Immature natural killer cell (primary cell): ENCODE measurements at regions not wholly inside any gene's neighbourhood (a gene's known extent, or its start where the extent isn't known, plus 50 kb on each side); places are given as distances from the start of the nearest gene placed in this dataset.
A peak's percentile ranks its signal among the peaks of the same experiment; 100 is the strongest.

Source experiments
- DNase-seq, 3 donors: peaks; one replicate each; pipeline ENCODE4 v3.0.0; 2022; ENCODE audit warnings: mixed read lengths in 1 of 3
- H3K27ac Mint-ChIP-seq, 6 donors: one replicate each; pipeline ENCODE4 v1.8.0; 2020; ENCODE audit warnings: mixed read lengths in 6 of 6, mild to moderate bottlenecking in 5 of 6, inconsistent platforms in 4 of 6, moderate library complexity in 3 of 6
- H3K27me3 Mint-ChIP-seq, 3 donors: one replicate each; pipeline ENCODE4 v1.8.0; 2020 to 2021; ENCODE audit warnings: low read depth in 3 of 3, mild to moderate bottlenecking in 3 of 3, mixed read lengths in 3 of 3, moderate library complexity in 3 of 3, inconsistent platforms in 1 of 3
- H3K36me3 Mint-ChIP-seq, 3 donors: one replicate each; pipeline ENCODE4 v1.8.0; 2020; ENCODE audit warnings: mixed read lengths in 3 of 3, inconsistent platforms in 2 of 3, mild to moderate bottlenecking in 2 of 3
- H3K4me1 Mint-ChIP-seq, 2 donors: one replicate each; pipeline ENCODE4 v1.8.0; 2020; ENCODE audit warnings: inconsistent platforms in 2 of 2, mild to moderate bottlenecking in 2 of 2, mixed read lengths in 2 of 2, moderate library complexity in 1 of 2
- H3K4me3 Mint-ChIP-seq, 5 donors: one replicate each; pipeline ENCODE4 v1.8.0; 2020; ENCODE audit warnings: mild to moderate bottlenecking in 5 of 5, mixed read lengths in 5 of 5, inconsistent platforms in 3 of 5, moderate library complexity in 3 of 5
- H3K9me3 Mint-ChIP-seq, 6 donors: one replicate each; pipeline ENCODE4 v1.8.0; 2020; ENCODE audit warnings: mild to moderate bottlenecking in 6 of 6, mixed read lengths in 6 of 6, inconsistent platforms in 4 of 6, moderate library complexity in 3 of 6

DNA sequence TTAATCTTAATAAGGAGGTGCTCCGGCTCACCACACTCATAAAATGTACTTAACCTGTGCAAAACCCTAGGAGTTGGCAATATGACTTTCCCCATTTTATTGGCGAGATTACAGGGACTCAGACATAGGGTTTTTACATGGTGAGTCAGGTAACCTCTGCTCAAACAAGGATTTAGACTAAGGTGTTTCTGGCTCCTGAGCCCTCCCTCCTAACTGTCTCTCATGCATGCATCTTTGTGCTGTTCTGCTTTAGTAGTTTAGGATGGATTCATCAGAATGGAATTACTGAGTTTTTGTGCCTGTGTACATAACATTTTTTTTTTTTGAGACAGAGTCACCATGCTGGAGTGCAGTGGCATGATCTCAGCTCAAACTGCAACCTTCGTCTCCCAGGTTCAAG is 993.3 kb upstream of the TMEM132C start:
- no peak for DNase-seq
- Mint-ChIP-seq H3K9me3 (peaks cover 0 to 3% (median 0%) of the 10 kb centered on the region in 6 donors), H3K27me3 (peaks cover 0 to 8% (median 2%) of the 10 kb centered on the region in 3 donors), H3K4me3 (no peak overlapping the region), H3K27ac (no peak overlapping the region), H3K36me3 (no peaks in the 10 kb centered on the region), H3K4me1 (no peaks in the 10 kb centered on the region)

DNA sequence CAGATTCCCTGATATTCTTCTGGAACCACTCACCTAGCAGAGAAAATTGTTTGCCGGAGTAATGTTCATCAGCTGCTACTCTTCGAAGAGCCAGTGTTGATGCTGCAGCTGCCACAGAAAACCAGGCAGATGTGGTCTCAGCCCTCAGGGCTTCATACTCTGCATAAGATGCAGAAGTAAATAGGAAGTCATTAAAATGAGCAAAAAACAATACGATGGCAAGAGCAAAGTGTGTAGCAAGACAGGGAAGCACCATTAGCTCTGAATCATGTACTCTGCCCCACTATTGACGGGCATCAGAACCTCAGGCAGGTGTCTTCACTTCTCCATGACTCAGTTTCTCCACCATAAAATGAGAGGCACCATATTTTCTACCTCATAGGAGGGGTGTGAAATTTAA is 991.6 kb upstream of the TMEM132C start:
- no peak overlapping the region for H3K4me3 Mint-ChIP-seq
- peaks cover 0 to 3% (median 0%) of the 10 kb centered on the region in 6 donors for H3K9me3 Mint-ChIP-seq
- H3K27me3 Mint-ChIP-seq: peaks cover 2 to 6% (median 3%) of the 10 kb centered on the region in 3 donors
- no peaks in the 10 kb centered on the region for H3K4me1 Mint-ChIP-seq
- no peaks in the 10 kb centered on the region for H3K36me3 Mint-ChIP-seq
- no peak for DNase-seq
- no peak overlapping the region for H3K27ac Mint-ChIP-seq

DNA sequence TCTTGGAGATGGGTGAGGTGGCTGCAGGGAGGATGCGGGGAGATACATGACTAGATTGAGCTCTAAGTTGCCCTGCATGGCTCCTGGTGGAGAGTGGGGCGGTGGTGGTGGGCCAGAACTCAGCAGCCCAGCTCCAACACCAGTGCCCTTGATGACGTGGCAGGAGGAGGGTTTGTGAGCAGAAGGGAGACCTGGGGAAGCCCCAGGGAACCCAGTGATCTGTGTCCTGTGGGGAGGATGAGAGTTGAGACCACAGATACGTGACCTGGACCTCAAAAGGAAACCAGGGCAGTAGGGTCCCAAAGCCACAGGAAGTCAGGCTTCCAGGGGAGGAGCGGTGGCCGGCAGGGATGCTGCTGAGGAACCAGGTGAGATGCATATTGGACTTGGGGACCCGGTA is 989.1 kb upstream of the TMEM132C start:
- Mint-ChIP-seq H3K4me3 (no peak overlapping the region), H3K27ac (peak overlapping the region in 1 of 6 donors; percentile 25), H3K9me3 (peaks cover 0 to 3% (median 0%) of the 10 kb centered on the region in 6 donors), H3K27me3 (peaks cover 2 to 3% (median 3%) of the 10 kb centered on the region in 3 donors), H3K4me1 (no peaks in the 10 kb centered on the region), H3K36me3 (no peaks in the 10 kb centered on the region)
- no peak for DNase-seq

DNA sequence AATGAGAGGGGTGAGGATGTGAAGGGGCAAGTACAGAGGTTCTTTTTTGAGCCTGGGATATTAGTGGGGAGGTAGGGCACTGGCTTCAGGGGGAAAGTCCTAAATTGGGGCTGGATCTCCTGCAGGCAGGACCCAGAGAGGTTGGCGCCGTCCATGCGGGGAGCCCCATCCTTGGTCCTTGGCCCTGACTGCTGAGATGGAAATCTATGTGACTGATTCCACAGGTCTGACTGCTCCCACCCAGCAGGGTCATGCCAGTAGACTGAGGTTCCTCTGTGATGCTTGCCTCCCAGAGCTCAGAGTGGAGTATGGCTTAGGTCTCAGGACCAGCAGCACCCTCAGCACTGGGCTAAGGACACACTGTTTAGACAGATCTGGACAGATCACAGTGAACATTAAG is 988.6 kb upstream of the TMEM132C start:
- Mint-ChIP-seq H3K4me1 (no peaks in the 10 kb centered on the region), H3K27ac (no peak overlapping the region), H3K9me3 (peaks cover 0 to 3% (median 0%) of the 10 kb centered on the region in 6 donors), H3K27me3 (peaks cover 2 to 3% (median 3%) of the 10 kb centered on the region in 3 donors), H3K4me3 (no peak overlapping the region), H3K36me3 (no peaks in the 10 kb centered on the region)
- DNase-seq: no peak

DNA sequence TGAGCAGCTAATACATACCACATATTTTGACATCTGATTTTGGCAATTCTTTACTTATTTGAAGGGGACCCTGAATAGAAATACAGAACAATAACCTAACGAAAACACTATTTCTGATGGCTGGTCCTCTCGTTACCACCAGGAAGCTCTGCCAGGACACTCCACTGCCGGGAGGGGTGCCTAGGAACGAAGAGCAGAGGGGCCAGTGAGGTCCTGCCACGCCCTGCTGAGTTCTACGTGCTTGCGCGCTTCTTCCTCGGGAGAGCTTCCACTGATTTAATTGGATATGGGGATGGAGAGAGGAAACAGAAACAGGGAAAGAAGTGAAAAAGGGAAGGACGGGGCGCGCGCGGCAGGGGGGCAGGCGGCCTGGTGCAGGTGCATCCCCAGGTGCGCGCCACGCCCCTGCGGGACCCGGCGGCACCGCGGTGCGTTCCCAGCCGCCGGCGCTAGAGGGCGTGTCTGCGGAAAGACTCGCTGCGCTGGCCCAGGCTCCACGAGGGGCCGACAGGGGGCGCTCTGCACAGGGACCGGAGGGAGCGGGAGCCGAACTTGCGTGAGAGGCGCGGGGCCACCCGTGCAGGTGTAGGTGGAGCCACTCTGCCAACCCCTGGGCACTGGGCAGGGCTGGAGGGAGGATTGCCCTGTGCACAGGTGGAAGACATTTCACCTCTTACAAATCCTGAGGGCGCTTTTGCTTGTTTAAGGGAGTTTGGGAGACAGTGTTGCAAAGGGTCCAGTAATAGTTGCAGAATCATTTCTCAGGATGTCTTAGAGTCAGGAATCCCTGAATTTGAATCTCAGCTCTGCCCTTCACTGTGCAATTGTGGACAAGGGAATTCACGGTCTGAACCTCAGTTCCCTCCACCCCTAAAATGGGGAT is 986.3 kb upstream of the TMEM132C start:
- DNase-seq: peak; percentile 6 to 35 (median 30)
- Mint-ChIP-seq H3K36me3 (no peaks in the 10 kb centered on the region), H3K4me1 (no peaks in the 10 kb centered on the region), H3K27ac (no peak overlapping the region), H3K4me3 (no peak overlapping the region), H3K27me3 (peaks cover 2 to 3% (median 3%) of the 10 kb centered on the region in 3 donors), H3K9me3 (peaks cover 0 to 3% (median 0%) of the 10 kb centered on the region in 6 donors)

DNA sequence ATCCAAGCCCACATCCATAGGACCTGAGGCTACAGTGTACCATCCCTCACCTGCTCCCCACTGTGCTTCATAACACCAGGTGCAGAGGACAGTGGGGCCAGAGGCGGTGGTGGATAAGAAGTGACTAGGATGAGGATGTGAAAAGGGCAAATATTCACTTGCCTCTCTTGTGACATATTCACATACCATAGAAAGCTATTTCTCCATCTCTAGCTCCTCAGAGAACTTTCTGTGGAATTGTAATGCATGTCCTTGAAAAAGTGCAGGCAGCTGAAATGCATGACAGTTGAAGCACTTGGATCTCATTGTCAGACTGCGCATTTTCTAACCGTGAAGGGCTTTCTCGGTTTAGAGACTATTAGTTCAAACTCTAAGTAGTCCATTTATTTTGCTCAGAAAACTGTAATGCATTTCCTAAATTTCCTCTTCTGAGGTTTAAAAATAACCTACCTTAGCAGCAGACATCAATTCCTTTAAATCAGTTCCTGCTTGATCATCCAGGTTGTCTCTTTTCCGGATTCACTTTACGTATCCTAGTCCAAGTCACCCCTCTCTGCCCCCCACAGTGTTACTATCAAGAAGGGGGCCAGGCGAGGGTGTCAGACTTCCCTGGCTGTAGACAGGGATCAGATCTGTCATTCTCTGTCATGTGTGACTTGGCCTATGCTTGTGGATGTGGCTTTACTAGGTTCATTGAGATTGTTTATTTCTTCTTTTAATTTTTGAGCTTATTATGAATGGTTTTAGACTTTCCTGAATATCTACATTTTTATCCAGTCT is 984.0 kb upstream of the TMEM132C start:
- H3K9me3 Mint-ChIP-seq: peaks cover 0 to 3% (median 0%) of the 10 kb centered on the region in 6 donors
- DNase-seq: no peak
- peaks cover 0 to 3% (median 0%) of the 10 kb centered on the region in 3 donors for H3K27me3 Mint-ChIP-seq
- no peak overlapping the region for H3K4me3 Mint-ChIP-seq
- no peaks in the 10 kb centered on the region for H3K36me3 Mint-ChIP-seq
- no peak overlapping the region for H3K27ac Mint-ChIP-seq
- no peaks in the 10 kb centered on the region for H3K4me1 Mint-ChIP-seq

DNA sequence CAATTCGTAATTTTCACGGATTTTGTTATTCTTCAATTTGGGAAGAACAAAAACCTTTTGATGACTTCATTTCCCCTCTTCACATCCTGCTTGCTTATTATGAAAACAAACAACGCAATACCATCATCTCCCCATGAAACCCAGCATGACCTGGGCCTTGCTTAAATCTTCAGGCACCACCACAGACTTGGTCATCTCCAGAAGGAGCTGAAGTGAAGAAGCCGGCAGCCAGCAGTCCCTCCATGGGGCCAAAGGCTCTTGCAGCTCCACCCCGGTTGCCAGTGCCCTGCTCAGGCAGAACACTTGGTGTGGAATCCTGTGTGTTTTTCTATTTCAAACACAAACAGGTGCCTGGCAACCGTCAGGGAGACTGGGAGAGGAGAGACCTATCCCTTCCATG is 982.9 kb upstream of the TMEM132C start:
- no peak for DNase-seq
- no peak overlapping the region for H3K27ac Mint-ChIP-seq
- H3K27me3 Mint-ChIP-seq: peaks cover 0 to 3% (median 0%) of the 10 kb centered on the region in 3 donors
- H3K4me1 Mint-ChIP-seq: no peaks in the 10 kb centered on the region
- peaks cover 0 to 4% (median 0%) of the 10 kb centered on the region in 6 donors for H3K9me3 Mint-ChIP-seq
- H3K4me3 Mint-ChIP-seq: no peak overlapping the region
- H3K36me3 Mint-ChIP-seq: no peaks in the 10 kb centered on the region

DNA sequence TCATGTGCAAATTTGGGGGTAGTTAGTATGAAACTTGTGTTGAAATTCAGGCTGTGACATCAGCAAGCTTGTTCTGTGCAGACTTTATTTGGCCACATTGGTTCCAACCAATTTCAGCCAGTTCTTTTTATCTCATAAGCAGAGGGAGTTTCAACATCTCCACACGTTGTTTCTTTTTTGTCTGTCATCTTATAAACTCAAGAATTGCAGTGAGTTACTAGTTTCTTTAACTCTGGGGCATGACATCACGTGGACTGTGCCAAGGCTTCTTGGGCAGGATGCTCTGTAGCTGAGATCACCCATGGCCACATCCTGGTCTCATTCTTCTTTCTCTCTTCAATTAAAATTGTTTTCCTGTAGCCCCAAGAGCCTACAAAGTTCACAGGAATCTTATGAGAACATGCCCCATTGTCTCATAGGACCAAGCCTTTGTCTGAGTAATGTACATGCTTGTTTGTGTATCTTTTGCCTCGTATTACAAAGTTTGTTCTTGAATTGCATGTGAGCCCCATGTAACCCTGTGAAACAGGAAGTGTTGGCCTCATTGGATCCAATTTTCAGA is 982.0 kb upstream of the TMEM132C start:
- no peak overlapping the region for H3K4me3 Mint-ChIP-seq
- no peaks in the 10 kb centered on the region for H3K27me3 Mint-ChIP-seq
- H3K9me3 Mint-ChIP-seq: peaks cover 0 to 4% (median 0%) of the 10 kb centered on the region in 6 donors
- no peak overlapping the region for H3K27ac Mint-ChIP-seq
- no peaks in the 10 kb centered on the region for H3K36me3 Mint-ChIP-seq
- no peak for DNase-seq
- H3K4me1 Mint-ChIP-seq: no peaks in the 10 kb centered on the region

DNA sequence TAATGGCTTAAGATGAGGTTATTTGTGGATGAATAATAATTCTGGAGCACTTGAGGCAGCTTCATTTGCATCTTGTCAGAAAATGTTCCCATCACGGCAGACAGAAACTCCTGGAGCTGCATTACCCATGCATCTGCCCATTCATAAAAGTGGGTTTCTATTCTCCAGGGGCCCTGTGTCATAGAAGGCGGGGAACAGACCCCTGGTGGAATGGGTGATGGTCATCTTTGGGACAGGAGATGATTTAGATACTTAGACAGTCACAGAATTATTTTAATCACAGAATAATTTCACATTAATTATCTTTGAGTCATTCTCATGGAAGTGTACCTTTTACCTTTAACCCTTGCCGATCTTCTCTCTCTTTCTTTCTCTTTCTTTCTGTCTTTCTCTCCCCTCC is 980.7 kb upstream of the TMEM132C start:
- H3K4me3 Mint-ChIP-seq: no peak overlapping the region
- H3K27ac Mint-ChIP-seq: no peak overlapping the region
- no peaks in the 10 kb centered on the region for H3K4me1 Mint-ChIP-seq
- H3K36me3 Mint-ChIP-seq: no peaks in the 10 kb centered on the region
- H3K9me3 Mint-ChIP-seq: peaks cover 0 to 7% (median 0%) of the 10 kb centered on the region in 6 donors
- DNase-seq: no peak
- H3K27me3 Mint-ChIP-seq: peaks cover 0 to 2% (median 0%) of the 10 kb centered on the region in 3 donors

DNA sequence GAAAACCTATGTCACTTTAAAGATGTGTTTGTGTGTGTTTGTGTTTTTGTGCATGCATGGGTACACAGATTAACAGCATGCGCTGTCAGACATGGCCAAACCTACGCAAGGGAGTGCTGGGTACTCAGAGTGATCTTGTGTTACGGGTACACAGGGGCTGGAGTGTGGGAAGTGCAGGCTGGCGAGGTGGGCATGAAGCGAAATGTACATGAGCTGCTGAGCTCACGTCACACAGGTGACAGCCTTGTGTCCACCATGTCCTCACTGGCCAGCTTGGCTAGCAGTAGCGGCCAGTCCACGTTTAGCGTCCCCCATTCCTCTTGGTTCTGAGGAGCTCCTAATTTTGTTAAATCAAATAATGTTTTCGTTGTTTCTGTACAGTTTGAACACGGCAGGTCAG is 979.7 kb upstream of the TMEM132C start:
- Mint-ChIP-seq H3K9me3 (peaks cover 0 to 7% (median 0%) of the 10 kb centered on the region in 6 donors), H3K4me1 (no peaks in the 10 kb centered on the region), H3K4me3 (no peak overlapping the region), H3K27me3 (peaks cover 0 to 2% (median 0%) of the 10 kb centered on the region in 3 donors), H3K36me3 (no peaks in the 10 kb centered on the region), H3K27ac (no peak overlapping the region)
- DNase-seq: no peak

DNA sequence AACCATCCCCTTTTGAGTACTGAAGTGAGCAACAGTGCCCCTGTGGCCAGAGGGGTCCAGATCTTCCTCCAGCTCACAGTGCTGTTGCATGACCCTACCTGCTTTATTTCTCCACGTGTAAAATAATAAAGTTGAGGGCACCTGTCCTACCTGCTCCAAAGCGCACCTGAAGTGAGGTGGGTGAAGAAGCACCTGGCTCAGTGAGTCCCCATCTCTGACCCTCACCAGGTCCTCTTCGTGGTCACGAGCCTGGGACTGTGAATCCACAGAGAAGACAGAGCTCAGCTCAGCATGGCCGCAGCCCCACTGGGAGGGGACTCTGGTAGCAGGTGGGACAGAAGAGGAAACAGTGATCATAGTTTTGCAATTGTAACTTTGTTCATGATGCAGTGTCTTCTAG is 976.7 kb upstream of the TMEM132C start:
- no peaks in the 10 kb centered on the region for H3K4me1 Mint-ChIP-seq
- H3K4me3 Mint-ChIP-seq: no peak overlapping the region
- H3K9me3 Mint-ChIP-seq: peaks cover 0 to 7% (median 0%) of the 10 kb centered on the region in 6 donors
- peaks cover 0 to 2% (median 0%) of the 10 kb centered on the region in 3 donors for H3K27me3 Mint-ChIP-seq
- H3K36me3 Mint-ChIP-seq: no peaks in the 10 kb centered on the region
- H3K27ac Mint-ChIP-seq: no peak overlapping the region
- DNase-seq: no peak

DNA sequence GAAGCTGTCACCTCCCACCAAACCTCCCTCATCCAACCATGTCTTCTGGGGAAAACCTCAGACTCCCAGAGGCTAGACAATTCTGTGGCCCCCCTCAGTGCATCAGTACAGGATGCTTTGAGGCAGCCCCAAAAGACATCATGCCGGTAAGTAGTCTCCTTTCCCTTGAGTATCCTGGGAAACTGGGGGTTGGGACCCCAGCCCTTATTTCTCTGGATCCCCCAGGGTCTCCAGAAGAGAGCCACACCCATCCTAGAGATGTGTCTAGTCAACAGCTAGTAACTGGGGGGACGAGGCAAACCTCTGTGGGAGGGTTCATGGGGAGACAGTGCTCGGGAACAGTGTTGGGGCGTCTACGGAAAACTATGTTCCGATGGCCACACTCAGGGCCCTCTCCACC is 974.2 kb upstream of the TMEM132C start:
- peaks cover 0 to 6% (median 0%) of the 10 kb centered on the region in 6 donors for H3K9me3 Mint-ChIP-seq
- H3K4me3 Mint-ChIP-seq: no peak overlapping the region
- no peak overlapping the region for H3K27ac Mint-ChIP-seq
- H3K36me3 Mint-ChIP-seq: no peaks in the 10 kb centered on the region
- peaks cover 0 to 2% (median 0%) of the 10 kb centered on the region in 3 donors for H3K27me3 Mint-ChIP-seq
- DNase-seq: no peak
- H3K4me1 Mint-ChIP-seq: no peaks in the 10 kb centered on the region

DNA sequence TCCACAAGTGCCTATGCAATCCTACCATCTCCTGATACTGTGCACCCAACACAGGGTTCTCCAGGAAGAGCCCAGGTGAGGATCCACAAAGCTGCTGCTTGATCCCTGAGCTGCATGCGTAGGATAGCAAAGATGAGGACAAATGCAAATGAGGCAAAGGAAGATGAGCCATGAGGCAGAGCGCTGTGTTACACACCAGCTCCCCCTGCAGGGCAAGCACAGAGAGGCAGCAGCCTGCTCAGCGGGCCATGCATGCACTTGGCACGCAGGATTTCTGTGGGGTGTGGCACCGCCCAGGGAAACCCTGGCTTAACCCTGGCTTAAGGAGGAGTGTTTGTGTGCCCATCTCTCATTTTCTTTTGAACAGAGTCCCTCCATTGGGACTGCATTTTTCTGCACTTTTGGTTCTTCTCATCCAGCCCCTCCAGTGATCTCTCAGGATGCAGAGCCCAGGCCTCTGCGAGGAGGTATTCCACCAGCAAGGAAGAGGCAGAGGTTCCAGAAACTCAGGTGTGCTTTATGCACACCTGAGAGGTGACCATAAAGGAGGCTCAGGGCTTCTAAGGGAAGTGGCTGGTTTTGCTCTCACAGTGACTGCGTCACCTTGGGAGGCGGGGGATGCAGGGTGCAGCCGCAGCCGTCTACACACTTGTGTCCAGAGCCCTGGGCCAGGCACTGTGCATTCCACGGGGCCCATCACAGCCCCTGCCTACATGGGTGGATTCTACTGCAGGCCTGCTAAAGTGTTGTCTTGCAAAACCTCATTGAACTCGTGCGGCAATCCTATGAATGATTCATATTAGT is 973.3 kb upstream of the TMEM132C start:
- no peaks in the 10 kb centered on the region for H3K36me3 Mint-ChIP-seq
- no peaks in the 10 kb centered on the region for H3K4me1 Mint-ChIP-seq
- H3K9me3 Mint-ChIP-seq: peaks cover 0 to 3% (median 0%) of the 10 kb centered on the region in 6 donors
- H3K27ac Mint-ChIP-seq: no peak overlapping the region
- H3K27me3 Mint-ChIP-seq: peaks cover 0 to 2% (median 0%) of the 10 kb centered on the region in 3 donors
- DNase-seq: peak; percentile 13 to 31 (median 13)
- no peak overlapping the region for H3K4me3 Mint-ChIP-seq
